NCI-H345 treated with DMSO at 0.1 percent for 48 hours (cell line): ENCODE measurements at regions not wholly inside any gene's neighbourhood (a gene's known extent, or its start where the extent isn't known, plus 50 kb on each side); places are given as distances from the start of the nearest gene placed in this dataset.

Experiments used
- DNase-seq: peaks from one replicate; lab custom pipeline; 2025; ENCODE audit not compliant: unreplicated experiment; lab: John Stamatoyannopoulos, UW

- DNase-seq: no peak
Observed at GRCh38 chr2:105455488-105456003, 56.7 kb upstream of the FHL2 start.

DNA sequence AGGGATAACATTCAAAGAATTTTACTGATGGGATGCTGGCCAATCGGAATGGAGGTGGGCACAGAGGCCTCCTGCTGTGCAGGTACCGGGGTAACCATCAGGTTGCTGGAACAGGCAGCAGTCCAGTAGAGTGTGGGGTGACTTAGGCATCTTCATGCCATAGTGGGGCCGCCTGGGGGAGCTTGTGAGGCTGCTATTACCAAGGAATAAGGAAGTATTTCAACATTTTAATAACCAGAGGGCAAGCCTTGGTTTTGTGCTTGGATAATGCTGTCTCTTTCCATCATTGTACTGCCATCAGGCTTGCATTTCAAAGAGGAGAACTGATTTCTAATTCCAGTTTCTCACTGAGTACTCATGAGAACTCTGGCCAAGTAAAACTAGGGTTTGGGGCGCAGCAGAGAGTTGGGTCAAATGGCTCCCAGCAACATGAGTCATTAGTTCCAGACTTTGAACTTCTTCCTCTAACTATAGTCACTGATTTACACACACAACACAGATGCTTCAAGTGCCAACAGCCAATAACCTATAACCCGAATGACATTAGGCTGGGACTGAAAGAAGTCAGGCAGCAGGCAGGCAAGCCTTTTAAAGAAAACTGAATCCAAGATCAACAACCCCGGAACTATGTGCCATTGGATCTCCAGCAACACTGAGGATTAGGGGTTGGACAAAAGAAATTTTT, 56.1 kb upstream of the FHL2 start:
- DNase-seq: no peak

- DNase-seq: no peak
Observed at GRCh38 chr2:105451571-105452166, 52.8 kb upstream of the FHL2 start.

DNA sequence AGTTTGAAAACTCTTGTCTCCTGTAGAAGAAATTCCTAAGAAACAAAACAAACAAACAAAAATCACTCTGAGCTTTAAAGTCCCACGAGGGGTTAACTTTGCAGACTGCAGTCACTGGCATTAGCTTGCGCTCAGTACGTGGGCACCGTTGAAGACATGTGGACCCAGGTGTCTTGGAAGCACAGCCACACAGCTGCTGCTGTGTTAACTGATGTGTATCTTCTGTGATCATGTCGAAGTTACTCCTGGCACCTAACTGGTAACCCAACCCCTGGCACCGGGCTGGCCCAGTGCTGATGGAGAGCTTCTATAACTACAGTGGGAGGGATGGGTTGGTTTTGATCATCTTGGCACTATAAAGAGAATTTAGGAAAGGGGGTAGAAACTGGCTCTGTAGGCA, 51.6 kb upstream of the FHL2 start:
- no peak for DNase-seq

GRCh38 chr2:105449076-105449475, 50.2 kb upstream of the FHL2 start:
- DNase-seq: peak; percentile 45
